ENCODE measurements at regions not wholly inside any gene's neighbourhood (a gene's known extent, or its start where the extent isn't known, plus 50 kb on each side); places are given as distances from the start of the nearest gene placed in this dataset.

DNA sequence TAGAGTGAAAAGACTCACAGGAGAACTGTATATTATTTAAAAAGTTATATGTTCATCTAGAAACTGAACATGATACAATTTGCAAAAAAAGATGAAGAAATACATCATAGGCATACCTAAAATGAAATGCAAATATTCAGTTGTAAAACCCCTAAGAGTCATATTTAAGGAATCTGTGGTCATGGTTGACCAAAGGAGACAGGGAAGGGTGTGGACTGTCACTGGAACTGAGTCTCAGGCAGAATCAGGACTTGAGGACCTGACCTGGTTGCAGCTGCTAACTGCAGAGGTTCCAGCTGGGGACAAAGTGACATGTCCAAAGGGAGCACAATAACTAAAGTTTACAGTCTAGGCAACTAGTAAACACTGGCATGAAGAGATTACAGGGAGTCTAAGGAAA lies 211.3 kb upstream of the RAG2 start:
- no peaks in the 10 kb centered on the region for H3K4me1 ChIP-seq
- no peak overlapping the region for H3K27ac ChIP-seq
- no peaks in the 10 kb centered on the region for H4K20me1 ChIP-seq
- no peak for TF ChIP-seq Cebpa-rat (IDR thresholded peaks at IDR 0.05)
- H3K9me3 ChIP-seq (replicated peaks in 1 of 11): no peaks in the 10 kb centered on the region
- no peak overlapping the region for H3K9ac ChIP-seq
- H3K36me3 ChIP-seq: no peaks in the 10 kb centered on the region
- H3K4me3 ChIP-seq: no peak overlapping the region
- no peak overlapping the region for H3K4me2 ChIP-seq
- H3K27me3 ChIP-seq: no peaks in the 10 kb centered on the region

DNA sequence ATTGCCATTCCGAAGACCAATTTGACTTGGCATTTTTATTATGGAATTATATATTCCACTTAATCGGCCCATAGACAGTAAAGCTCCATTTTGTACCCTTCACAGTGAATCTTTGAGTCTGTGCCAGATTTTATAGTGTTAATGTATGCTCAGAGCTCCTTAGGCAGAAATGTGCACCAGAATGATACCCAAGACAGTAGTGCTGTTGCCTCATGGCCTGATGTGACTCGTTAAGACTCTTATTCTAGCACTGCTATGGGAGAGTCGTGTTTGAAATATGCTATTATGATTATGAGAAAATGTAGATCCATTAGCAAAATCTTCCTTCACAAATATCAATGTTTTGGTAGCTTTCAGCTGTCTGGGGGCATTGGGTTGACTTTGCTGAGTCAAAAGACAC lies 209.8 kb upstream of the RAG2 start:
- Histone ChIP-seq H4K20me1 (no peaks in the 10 kb centered on the region), H3K27me3 (no peaks in the 10 kb centered on the region), H3K27ac (no peak overlapping the region), H3K9ac (no peak overlapping the region), H3K9me3 (replicated peaks in 1 of 11) (no peaks in the 10 kb centered on the region), H3K4me1 (no peaks in the 10 kb centered on the region), H3K4me2 (no peak overlapping the region), H3K4me3 (no peak overlapping the region), H3K36me3 (no peaks in the 10 kb centered on the region)
- no peak for TF ChIP-seq Cebpa-rat (IDR thresholded peaks at IDR 0.05)

DNA sequence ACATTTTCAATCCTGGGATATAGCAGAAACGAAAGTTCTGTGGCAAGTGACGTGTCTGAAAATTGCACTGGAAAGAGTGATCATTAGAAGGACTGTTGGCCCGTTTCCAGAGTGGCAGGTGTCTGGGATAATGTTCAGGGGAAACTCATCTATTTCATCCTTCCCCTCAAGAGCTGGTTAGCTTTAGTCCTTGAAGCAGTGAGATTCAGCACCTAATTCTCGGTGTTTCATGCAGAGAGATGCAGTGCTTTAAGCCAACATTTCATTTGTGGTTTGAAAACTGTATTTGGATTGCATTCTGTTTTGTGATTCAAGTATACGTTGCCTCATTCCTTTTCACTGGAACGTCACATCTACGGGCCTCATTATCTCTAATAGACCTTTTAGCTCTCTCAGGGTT lies 205.0 kb upstream of the RAG2 start:
- Histone ChIP-seq H3K36me3 (no peaks in the 10 kb centered on the region), H3K9ac (no peak overlapping the region), H3K27ac (no peak overlapping the region), H3K4me1 (no peaks in the 10 kb centered on the region), H3K27me3 (no peaks in the 10 kb centered on the region), H3K4me3 (no peak overlapping the region), H4K20me1 (no peaks in the 10 kb centered on the region), H3K4me2 (no peak overlapping the region), H3K9me3 (replicated peaks in 1 of 11) (no peaks in the 10 kb centered on the region)
- no peak for TF ChIP-seq Cebpa-rat (IDR thresholded peaks at IDR 0.05)

DNA sequence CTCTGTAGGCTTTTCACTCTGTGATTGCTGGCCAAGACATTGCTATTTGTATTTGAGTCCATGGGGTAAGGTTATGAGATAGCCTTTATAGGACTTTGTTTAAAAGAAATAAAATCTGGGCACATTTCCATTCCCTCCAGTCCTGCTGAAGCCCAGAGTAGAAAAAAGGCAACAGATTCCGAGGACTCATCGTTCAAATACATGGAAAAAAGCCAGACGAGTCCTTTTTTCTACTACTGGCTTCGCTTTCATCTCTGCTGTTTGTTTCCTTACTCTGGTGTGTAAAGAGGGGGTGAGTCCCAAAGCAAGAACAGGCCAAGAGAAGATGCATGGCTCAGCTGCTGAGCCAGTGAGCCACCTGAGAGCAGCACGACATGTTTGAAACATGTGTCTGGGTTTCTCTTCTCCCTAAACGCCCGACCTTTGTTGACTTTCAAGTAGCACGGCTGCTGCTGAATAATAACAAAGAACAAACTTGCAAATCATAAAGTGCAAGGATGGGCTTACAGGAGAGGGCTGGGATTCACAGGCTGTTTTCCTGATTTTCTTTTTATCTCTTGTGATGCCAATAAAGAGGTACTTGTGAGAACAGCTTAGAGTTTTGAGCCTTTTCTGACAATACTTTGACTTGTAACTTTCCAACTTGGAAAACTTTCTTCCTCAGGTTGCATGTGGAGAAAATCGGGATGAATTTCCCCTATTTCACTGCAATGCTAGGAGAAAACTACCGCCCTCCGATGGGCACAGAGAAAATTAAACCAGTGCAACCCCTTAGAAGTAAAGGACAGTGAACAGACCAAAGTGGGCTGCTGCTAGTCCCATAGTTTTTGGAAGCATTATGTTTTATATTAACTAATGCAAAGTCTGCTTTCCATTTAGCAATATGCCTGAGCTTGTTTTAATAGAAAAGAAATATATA lies 195.2 kb upstream of the RAG2 start:
- no peaks in the 10 kb centered on the region for H3K36me3 ChIP-seq
- no peak for TF ChIP-seq Cebpa-rat (IDR thresholded peaks at IDR 0.05)
- H3K4me2 ChIP-seq: no peak overlapping the region
- H3K27ac ChIP-seq: no peak overlapping the region
- 0 out of 20 replicates have a peak, but pooled peaks cover 0 to 4% (median 0%) of the 10 kb centered on the region in 10 experiments for H3K4me1 ChIP-seq
- H3K9ac ChIP-seq: no peak overlapping the region
- H4K20me1 ChIP-seq: no peaks in the 10 kb centered on the region
- no peak overlapping the region for H3K4me3 ChIP-seq
- H3K27me3 ChIP-seq: no peaks in the 10 kb centered on the region
- no peaks in the 10 kb centered on the region for H3K9me3 ChIP-seq (replicated peaks in 1 of 11)

DNA sequence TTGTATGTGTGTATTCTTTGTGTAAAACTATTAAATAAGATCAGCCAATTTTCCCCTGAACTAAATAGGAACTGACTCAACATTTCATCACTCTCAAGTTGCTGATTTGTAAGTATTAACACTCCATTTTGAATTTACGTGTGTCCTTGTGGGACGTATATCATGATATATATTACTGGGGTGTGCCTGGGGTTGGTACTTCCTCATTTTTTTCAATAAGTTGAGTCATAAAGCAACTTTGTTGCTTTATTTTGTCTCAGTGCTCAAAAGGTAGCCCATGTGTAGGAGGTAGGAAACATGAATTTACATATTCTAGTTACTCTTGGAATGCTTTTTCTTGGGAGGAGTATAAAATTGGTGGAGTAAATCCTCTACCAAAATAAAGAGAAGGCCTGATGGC lies 193.9 kb upstream of the RAG2 start:
- H3K4me1 ChIP-seq: 0 out of 20 replicates have a peak, but pooled peaks cover 0 to 4% (median 0%) of the 10 kb centered on the region in 10 experiments
- no peak overlapping the region for H3K4me3 ChIP-seq
- TF ChIP-seq Cebpa-rat (IDR thresholded peaks at IDR 0.05): no peak
- no peak overlapping the region for H3K4me2 ChIP-seq
- H3K27me3 ChIP-seq: no peaks in the 10 kb centered on the region
- no peaks in the 10 kb centered on the region for H3K9me3 ChIP-seq (replicated peaks in 1 of 11)
- H3K27ac ChIP-seq: no peak overlapping the region
- no peaks in the 10 kb centered on the region for H3K36me3 ChIP-seq
- H3K9ac ChIP-seq: no peak overlapping the region
- no peaks in the 10 kb centered on the region for H4K20me1 ChIP-seq

DNA sequence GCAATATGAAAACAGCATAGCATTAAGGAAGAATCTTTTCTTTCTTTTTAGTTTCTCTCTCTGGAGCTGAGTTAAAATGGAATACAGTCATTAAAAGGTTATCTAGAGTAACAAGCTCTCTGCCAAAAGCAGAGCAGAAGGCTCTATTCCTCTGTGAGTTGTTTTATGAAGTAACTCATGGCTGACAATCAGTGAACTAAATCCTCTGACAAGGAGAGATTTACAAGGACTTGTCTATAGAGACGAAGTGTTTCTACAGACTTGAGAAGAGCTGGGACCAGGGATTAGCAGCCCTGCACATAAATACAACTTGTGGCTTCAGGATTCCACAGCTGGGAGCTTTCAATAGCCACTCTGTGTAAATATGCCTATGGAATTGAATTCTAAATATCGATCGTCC lies 192.5 kb upstream of the RAG2 start:
- Histone ChIP-seq H4K20me1 (no peaks in the 10 kb centered on the region), H3K4me1 (0 out of 20 replicates have a peak, but pooled peaks cover 0 to 4% (median 0%) of the 10 kb centered on the region in 10 experiments), H3K4me3 (no peak overlapping the region), H3K9ac (no peak overlapping the region), H3K27me3 (no peaks in the 10 kb centered on the region), H3K27ac (no peak overlapping the region), H3K36me3 (no peaks in the 10 kb centered on the region), H3K4me2 (no peak overlapping the region), H3K9me3 (replicated peaks in 1 of 11) (no peaks in the 10 kb centered on the region)
- TF ChIP-seq Cebpa-rat (IDR thresholded peaks at IDR 0.05): no peak

DNA sequence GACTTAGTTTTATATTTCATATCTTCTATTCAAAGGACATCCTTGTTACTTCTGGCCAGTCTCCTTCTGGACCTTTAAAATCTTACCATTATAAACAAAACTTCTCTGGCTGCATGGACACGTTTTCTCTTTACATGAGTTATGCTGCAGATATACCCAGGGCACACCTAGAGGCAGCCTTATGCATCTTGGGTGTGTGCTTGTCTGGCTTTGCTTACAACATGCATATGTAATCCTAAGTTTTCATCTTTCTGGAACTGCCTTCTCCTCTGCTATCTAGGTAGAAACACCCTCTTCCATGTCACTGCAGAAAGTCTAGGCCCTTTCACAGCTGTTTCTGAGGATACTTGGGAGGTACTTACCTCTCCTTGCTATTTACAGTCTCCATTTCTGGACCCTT lies 185.8 kb upstream of the RAG2 start:
- H3K9me3 ChIP-seq (replicated peaks in 1 of 11): no peaks in the 10 kb centered on the region
- no peak overlapping the region for H3K4me3 ChIP-seq
- no peak overlapping the region for H3K9ac ChIP-seq
- H3K4me1 ChIP-seq: no peaks in the 10 kb centered on the region
- no peak for TF ChIP-seq Cebpa-rat (IDR thresholded peaks at IDR 0.05)
- H3K36me3 ChIP-seq: no peaks in the 10 kb centered on the region
- H3K4me2 ChIP-seq: no peak overlapping the region
- no peaks in the 10 kb centered on the region for H3K27me3 ChIP-seq
- no peak overlapping the region for H3K27ac ChIP-seq
- H4K20me1 ChIP-seq: no peaks in the 10 kb centered on the region

DNA sequence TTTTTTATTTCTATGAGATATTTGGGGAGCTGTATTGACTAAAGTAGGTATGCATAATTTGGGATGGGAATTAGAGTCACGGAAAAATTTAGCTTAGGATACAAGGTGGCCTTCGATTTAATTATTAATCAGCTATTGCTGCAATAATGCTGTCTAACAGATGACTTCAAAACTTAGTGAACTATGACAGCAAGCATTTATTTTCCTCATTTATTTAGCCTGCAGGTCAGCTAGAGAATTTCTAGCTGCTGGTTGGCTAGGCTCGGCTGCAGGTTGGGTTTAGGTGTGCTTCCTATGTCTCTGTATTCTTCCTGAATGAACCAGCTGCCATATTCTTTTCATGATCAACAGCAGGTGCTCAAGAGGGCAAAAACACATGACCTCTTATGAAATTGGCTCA lies 181.8 kb upstream of the RAG2 start:
- Histone ChIP-seq H3K4me2 (no peak overlapping the region), H3K36me3 (no peaks in the 10 kb centered on the region), H3K4me1 (no peaks in the 10 kb centered on the region), H3K4me3 (no peak overlapping the region), H3K27me3 (no peaks in the 10 kb centered on the region), H3K9ac (no peak overlapping the region), H4K20me1 (no peaks in the 10 kb centered on the region), H3K9me3 (replicated peaks in 1 of 11) (no peaks in the 10 kb centered on the region), H3K27ac (no peak overlapping the region)
- TF ChIP-seq Cebpa-rat (IDR thresholded peaks at IDR 0.05): no peak

DNA sequence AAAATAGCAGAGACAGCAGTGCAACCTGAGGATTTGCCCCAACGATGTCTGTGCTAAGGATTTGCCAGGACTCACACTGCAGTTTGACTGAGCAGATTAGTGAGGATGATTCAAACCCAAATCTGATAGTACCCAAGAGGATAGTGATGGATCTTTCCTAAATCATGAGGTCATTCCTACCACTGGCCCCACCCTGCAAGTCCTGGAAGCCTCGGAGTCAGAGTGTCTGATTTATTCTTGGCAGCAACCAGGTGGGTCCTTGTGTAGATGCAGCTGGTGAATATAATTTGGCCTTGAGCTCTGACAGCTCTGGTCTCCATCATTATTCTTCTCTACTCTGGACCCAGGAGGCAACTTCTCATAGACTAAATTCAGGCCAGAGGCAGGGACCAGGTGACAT lies 179.3 kb upstream of the RAG2 start:
- H4K20me1 ChIP-seq: no peaks in the 10 kb centered on the region
- H3K27me3 ChIP-seq: no peaks in the 10 kb centered on the region
- no peak for TF ChIP-seq Cebpa-rat (IDR thresholded peaks at IDR 0.05)
- H3K36me3 ChIP-seq: no peaks in the 10 kb centered on the region
- H3K4me1 ChIP-seq: no peaks in the 10 kb centered on the region
- H3K4me3 ChIP-seq: no peak overlapping the region
- no peak overlapping the region for H3K9ac ChIP-seq
- no peaks in the 10 kb centered on the region for H3K9me3 ChIP-seq (replicated peaks in 1 of 11)
- no peak overlapping the region for H3K4me2 ChIP-seq
- H3K27ac ChIP-seq: no peak overlapping the region

DNA sequence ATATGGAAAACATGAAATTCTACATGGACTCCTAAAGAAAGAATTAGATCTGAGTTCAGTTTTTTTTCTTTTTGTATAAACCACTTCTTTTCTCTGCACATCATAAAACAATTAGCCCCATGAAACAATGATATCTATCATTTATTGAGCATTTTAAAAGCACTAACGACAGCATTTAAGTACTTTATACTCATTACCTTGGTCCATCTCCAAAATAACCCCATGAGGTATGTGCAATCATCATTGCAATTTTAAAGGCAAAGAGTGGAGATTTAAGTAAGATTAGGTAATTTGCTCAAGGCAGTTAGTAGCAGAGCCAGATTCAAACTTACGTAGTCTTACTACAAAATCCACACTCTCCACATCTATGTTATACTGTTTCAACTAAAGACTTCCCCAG lies 177.7 kb upstream of the RAG2 start:
- TF ChIP-seq Cebpa-rat (IDR thresholded peaks at IDR 0.05): no peak
- H3K36me3 ChIP-seq: no peaks in the 10 kb centered on the region
- H3K4me3 ChIP-seq: no peak overlapping the region
- H3K27me3 ChIP-seq: no peaks in the 10 kb centered on the region
- no peaks in the 10 kb centered on the region for H4K20me1 ChIP-seq
- no peak overlapping the region for H3K4me2 ChIP-seq
- no peak overlapping the region for H3K27ac ChIP-seq
- no peaks in the 10 kb centered on the region for H3K4me1 ChIP-seq
- no peaks in the 10 kb centered on the region for H3K9me3 ChIP-seq (replicated peaks in 1 of 11)
- no peak overlapping the region for H3K9ac ChIP-seq

Data from BLaER1 treated with 17β-estradiol and CSF1 and Interleukin-3, amounts not matched to agents 10 nM and 100 nM (cell line).